ENCODE measurements at regions not wholly inside any gene's neighbourhood (a gene's known extent, or its start where the extent isn't known, plus 50 kb on each side); places are given as distances from the start of the nearest gene placed in this dataset.

DNA sequence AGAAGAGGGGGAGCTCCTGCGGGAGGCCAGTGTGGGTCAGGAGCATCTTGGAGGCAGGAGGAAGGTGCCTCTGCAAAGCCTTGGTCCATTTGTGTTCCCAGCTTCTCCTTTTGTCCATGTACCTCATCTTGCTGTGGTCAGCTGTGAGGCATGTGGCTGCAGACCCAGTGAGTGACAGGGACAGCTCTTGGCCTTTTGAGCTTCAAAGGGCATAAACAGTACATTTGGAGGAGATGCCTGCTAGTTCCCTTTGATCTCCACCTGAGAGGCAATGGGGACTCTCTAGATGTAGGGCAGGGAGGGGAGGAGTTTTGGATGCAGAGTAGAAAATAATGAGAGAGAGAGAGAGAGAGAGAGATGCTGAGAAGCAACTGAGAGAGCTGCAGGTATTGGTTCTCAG lies 270.0 kb downstream of the TLE3 start:
- DNase-seq (ENCODE audit: low read depth in 2 of 3, low spot score in 2 of 3) = no peak

DNA sequence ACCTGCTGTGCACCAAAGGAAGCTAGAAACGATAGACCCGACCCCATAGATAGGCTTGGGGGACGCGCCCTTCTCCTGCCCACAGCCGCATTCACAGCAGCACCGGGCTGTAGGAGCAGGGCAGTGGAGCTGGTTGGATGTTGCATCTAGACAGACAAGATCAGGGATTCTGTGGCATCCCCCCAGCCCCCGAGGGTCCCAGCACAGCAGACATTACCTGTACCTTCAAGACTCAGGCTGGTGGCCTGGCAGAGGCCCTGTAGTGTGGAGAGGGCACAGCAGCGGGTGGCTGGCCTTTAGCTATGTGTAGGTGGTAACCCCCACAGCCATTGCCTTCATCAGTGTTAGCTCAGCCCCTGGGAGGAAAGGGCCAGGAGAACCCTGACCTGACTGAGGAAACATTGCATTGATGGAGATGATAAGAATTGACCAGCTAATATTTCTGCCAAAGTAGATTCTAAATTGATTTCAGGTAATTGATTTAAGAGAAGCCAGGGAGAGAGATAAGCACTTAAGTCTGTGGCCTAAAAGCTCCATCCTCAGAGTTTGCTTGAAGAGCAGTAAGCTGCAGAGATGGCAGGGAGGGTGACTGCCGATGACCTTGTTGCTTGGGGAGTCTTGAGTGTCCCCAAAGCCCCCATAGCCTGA lies 269.4 kb downstream of the TLE3 start:
- DNase-seq (ENCODE audit: low read depth in 2 of 3, low spot score in 2 of 3) = no peak

DNA sequence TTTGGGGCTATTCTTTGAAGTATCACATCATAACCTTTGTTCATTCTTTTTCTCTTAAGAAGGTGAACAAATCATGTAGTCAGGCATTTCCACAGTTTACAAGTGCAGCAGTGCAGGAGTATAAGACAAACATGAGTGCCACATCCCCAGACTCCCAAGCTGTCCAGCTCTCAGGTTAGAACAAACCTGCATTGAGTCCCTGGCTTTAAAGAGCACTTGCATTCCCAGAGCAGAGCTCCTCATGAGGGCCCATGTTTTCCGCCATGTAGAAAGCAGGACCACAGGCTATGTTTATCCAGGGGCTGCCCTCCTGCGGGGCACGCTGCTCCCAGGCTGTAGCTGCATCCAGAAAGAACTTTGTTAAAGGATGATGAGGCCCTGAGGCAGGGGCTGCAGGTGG lies 267.7 kb downstream of the TLE3 start:
- no peak for DNase-seq (ENCODE audit: low read depth in 2 of 3, low spot score in 2 of 3)

DNA sequence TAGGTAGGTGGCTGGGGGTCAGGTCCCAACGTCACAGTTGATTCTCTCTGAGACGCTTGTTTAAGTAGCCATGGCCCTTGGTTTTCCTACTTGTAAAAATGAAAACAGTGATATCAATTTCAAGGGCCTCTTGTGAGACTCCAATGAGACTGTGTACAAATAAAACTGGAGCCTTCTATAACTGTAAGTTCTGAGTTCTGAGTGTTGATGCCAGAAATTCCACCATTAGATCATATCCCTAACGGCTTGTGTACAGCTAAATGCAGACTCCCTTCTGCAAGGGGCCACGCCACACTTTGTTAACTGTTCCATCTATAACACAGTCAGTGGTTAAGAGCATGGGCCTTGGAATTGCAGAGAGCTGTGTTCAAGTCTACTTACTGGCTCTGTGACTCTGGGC lies 267.3 kb downstream of the TLE3 start:
- no peak for DNase-seq (ENCODE audit: low read depth in 2 of 3, low spot score in 2 of 3)

DNA sequence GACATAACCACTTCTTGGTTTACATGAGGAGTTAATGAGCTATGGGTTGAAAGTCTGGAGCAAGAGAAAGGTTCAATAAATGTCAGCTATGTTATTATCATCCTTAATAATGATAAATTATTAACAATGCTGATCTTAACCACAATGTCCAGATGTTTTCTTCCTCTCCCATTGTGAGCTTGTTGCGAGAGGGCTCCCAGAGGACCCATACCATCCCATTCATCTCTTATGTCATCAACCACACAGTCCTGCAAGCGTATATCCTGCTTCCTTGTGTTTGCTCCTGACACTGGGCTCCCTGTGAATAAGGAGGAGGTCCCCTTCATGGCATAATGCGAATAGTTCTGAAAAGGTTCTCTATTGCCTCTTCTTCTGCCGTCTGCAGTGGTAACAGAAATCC lies 266.8 kb downstream of the TLE3 start:
- no peak for DNase-seq (ENCODE audit: low read depth in 2 of 3, low spot score in 2 of 3)

DNA sequence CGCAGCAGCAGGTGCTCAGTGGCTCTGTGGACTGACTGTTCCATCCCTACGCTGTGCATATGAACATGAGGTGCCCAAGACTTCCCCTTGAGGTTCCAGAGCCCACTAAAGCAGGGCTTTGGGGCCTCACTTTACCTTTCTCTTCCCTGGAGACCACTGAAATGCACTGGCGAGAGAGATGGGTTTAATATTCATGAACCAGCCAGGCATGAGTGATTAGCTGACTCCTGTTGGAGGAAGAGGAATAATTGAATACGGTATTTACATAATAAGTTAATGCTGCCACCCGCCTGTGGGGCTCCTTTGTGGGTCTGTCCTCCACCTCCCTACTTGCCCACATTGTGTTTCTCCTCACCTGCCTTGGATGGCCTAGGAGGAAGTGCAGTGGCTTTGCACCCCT lies 263.4 kb downstream of the TLE3 start:
- DNase-seq (ENCODE audit: low read depth in 2 of 3, low spot score in 2 of 3) = no peak

DNA sequence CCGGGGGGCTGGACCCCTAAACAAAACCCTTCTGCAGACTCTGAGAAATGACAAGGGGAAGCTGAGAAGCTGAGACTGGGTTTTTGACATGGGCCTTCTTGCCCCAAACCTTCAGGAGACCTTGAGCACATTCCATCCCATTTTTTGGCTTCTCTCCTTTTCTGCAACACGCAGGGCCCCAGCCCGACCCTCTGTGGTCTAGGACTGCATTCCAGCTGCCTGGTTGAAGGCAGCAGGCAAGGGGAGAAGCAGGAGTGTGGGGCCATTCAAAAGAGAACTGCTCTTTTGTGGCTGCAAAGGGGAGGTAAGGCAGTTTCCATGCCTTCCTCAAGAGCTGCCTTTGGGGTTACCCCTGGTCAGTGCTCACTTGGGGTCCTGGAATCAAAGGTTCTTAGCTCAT lies 263.0 kb downstream of the TLE3 start:
- no peak for DNase-seq (ENCODE audit: low read depth in 2 of 3, low spot score in 2 of 3)

DNA sequence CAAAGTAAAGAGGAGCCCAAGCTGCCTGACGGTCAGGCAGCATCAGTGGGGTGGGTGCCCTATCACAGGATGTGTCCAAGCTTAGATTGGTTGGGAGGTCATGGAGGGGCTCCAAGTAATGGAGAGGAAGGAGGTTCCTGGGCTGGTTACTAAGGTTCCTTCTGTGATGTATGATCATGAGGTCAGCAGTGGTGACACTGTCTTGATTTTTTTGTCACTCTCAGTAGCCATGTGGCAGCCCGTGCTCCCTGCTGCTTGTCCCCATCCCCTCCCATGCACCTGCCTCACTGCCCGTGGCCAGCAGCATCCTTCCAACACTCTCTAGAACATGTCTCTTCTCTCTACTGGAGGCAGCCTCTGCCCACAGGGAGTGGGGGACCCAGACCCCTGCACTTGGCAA lies 261.7 kb downstream of the TLE3 start:
- no peak for DNase-seq (ENCODE audit: low read depth in 2 of 3, low spot score in 2 of 3)

DNA sequence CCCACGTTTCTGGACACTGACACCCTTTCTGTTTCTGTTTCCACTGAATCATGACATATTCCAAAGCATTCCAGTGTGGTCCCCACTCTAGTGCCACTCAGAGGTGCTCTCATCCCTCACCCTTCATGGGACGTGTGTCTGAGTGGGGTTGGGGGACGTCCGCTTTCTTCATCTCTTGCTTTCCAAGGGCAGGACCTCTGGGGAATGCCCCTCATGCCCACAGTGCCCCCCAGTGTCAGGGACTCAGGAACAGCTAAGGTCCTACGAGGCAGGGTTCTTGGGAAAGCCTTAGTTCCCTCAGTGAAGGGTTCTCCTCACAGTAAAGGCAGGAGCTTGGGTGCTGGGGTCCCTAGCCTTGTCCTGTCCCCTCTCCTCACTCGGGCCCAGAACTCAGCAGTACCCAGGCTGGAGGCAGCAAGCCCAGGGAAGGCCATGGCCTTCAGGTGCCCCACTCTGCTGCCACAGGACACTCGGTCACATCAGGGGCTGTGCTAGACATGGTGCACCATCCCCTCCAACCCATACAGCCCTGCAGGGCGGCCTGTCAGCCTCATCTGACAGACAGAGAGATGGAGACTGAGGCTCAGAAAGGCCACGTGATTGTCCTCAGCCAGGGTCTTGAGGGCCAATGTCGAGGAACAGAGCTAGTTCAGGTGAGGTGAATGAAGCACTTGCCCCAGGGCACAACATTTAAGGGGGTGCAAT lies 261.0 kb downstream of the TLE3 start:
- no peak for DNase-seq (ENCODE audit: low read depth in 2 of 3, low spot score in 2 of 3)

DNA sequence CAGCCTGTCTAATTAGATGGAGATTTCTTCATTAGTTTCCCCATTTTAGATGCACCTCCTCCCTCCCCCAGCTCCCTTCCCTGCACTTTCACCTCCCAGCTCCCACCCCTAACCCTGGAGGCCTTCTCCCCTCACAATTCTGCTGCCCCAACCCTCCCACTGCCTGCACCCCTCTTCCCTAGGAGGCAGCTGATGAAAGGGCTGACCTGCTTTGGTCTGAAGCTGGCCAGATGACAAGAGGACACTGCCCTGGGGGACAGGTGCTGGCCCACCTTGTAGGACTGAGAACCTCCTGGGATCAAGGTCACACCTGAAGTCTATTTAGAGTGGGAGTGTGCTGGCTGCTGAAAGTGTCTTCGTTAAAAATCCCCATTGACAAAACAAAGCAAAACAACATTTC lies 259.4 kb downstream of the TLE3 start:
- no peak for DNase-seq (ENCODE audit: low read depth in 2 of 3, low spot score in 2 of 3)

DNA sequence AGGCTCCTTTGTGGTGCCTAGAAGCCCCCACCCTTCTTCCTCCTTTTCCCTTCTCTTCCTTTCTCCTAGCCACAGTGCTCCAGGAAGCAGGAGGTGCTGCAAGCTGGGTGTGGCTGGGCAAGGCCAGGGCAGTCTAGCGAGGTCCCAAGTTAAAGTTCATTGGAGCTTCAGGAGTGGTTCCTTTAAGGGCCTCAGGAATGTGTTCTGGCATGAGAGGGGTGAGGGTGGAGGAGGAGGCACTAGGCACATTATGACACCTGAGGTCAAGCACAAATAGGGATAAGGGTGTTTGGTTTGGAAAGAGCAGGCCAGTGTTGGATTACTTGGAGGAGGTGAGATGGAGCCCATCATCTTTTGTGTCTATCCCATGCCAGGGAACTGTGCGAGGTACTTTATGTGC lies 258.7 kb downstream of the TLE3 start:
- no peak for DNase-seq (ENCODE audit: low read depth in 2 of 3, low spot score in 2 of 3)

DNA sequence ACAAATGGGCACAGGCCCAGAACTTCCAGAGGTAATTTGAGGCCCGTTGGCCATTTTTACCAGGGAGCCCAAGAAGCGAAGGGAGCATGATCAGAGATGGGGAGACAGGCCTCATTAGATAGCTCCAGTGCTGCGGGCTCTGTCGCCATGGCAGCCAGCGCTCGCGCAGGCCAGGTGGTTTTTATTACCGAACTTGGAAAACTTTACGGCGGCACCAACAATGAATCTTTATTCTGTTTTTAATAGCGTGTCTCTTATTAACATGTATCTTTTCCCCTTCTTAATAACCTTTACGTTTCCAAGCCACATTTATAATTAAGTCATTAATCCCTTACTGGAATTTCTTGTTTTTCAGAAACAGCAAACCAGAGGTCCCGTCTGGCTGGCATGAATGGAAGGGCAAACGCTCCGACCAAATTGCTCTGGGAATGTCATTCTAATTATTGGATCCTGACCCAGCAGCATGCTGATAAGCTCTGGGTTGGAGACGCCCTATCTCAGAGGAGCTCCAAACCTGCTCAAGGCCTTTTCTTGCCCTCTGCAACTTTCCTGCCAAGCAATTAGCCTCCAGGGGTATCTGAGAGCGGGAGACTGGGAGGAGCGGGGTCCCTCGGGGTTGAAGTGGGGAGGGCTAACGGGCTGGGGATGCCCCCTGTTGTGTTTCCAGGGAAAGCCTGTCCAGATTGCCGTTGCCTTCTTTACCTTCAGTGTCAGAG lies 256.4 kb downstream of the TLE3 start:
- DNase-seq (ENCODE audit: low read depth in 2 of 3, low spot score in 2 of 3) = no peak

DNA sequence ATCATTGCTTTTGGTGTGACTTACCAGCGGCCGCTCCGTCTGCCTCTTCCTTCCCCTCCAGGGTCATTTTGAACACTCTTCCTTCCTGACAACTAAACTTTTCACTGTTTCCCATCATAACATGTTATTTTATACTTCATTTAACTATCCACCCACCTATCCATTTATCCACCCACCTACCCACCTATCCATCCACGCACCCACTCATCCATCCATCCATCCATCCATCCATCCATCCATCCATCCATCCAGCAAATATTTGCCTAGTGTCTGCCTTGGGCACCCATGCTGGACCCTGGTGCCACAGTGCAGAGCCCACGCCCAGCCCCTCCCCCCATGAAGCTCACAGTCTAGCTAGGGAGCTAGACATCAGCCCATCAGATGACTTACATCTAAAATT lies 254.9 kb downstream of the TLE3 start:
- no peak for DNase-seq (ENCODE audit: low read depth in 2 of 3, low spot score in 2 of 3)

DNA sequence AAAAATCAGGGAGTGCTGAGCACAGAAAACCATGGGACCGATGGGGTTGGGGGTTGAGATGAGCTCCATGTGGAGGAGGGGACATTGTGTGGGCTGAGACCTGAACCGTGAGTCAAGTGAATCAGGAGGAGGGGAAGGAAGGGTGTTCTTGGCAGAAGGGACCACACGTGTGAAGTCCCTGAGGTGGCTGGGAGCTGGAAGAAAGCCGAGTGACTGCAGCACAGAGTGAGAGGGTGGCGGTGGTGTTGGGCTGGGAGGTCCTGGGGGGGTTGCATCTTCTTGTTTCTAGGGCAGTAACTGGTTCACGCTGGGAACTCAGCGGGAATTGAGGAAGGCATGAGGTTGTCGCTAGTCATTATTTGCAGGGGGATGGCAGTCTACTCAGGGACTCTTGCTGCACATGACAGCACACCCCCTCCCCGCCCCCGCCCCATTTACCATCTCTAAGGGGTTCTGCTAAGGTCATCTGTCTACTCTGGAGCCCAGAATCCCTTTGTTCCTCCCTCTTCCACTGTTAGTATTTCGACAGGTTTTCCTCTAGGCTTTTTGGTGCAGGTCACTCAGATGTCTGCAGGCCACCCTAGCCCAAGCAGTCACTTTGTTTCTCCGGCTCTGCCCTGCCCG lies 254.3 kb downstream of the TLE3 start:
- no peak for DNase-seq (ENCODE audit: low read depth in 2 of 3, low spot score in 2 of 3)

DNA sequence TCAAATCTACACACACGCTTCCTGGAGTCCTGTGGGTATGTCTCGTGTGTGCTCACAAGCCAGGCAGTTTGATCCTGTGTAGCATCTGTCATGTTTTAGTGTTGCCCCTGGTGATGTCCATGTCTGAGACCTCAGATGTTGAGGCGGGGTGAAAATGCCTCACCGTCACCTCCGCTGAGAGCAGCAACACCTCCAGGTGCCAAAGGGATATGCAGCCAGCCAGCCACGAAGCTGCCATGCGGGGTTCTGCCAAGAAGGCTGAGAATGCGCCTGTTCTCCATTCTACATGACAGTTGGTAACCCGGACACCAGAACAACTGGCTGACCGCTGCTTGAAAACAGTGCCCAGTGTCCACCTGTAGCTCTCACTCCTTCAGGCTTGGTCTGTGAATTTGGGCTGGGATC lies 253.8 kb downstream of the TLE3 start:
- no peak for DNase-seq (ENCODE audit: low read depth in 2 of 3, low spot score in 2 of 3)

DNA sequence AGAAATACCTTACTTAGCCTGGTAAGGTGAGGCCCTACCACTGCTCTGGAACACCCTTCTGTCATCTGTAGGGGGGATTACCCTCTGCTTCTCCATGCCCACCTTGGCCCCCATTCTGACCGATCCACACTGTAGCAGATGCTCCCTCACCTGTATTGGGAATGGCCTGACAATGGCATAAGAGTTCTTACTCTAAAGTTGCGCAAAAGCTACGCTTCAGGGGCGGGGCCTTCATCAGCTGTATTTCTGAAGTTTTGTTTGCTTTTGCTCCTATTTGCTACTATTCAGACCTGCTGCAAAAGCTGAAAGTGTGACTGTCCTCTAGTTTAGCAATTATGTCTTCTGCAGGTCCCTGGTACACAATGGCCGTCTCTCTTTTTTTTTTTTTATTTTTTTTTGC lies 252.6 kb downstream of the TLE3 start:
- no peak for DNase-seq (ENCODE audit: low read depth in 2 of 3, low spot score in 2 of 3)

DNA sequence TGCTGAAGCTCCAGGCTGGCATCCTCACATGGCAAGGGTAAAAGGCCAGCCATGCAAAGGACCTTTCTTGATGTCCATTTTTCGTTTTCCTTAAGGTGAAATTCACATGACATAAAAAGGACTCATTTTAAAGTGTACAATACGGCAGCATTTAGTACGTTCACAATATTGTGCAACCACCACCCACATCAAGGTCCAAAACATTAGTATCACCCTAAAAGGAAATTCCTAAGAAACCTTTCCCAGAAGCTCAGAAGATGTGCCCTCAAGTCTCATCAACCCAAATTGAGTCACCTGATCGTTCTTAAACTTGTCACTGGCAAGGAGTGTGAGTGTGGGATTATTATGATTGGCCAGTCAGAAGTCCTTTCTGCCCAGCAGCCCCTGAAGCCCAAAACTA lies 250.1 kb downstream of the TLE3 start:
- no peak for DNase-seq (ENCODE audit: low read depth in 2 of 3, low spot score in 2 of 3)

DNA sequence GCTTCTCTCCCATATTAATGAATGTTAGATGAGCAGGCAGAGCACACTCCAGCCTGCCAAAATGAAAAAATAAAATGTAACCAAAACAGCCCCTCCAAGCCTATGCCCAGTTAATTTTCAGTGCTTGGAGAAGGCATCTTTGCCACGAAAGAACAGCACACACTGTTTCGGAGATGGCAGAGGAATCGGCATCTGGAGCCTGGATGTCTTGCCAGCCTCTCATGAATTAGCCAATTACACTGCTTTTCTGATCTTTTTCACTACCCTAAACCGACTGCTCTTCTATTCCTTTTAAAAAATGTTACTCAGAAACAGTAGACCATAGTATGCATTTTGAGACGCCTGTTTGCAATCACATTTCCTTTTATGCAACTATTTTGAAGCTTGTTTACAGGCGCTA lies 249.6 kb downstream of the TLE3 start:
- DNase-seq (ENCODE audit: low read depth in 2 of 3, low spot score in 2 of 3) = no peak

DNA sequence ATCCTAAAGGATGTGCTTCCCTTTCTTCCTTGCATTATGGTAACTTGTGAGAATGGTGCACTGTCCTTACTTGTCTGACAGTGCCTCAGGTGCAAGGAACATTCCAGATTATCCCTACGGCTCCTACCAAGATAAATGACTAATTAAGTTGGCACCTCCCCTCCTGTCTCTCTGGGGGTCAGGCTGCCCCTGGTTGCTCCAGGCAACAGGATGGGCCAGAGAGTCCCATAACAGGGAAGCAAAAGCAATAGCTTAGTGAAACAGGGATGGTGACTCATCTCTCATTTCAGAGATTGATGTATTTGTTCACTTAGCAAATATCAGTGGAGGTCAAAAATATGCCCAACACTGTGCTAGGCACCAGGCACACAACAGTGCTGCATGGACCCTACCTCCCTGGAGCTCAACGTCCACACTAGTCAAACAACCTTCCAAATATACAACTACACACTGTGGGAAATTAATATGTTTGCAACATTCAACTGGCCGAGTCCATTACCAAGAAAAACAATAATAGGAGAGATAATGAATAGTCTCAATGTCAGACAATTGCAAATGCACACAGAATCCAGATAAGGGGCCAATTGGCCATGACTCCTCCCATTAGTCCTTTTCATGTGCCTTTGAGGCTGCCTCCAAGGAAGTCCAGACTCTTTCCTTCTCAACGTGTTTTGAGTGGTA lies 249.0 kb downstream of the TLE3 start:
- DNase-seq (ENCODE audit: low read depth in 2 of 3, low spot score in 2 of 3) = no peak

DNA sequence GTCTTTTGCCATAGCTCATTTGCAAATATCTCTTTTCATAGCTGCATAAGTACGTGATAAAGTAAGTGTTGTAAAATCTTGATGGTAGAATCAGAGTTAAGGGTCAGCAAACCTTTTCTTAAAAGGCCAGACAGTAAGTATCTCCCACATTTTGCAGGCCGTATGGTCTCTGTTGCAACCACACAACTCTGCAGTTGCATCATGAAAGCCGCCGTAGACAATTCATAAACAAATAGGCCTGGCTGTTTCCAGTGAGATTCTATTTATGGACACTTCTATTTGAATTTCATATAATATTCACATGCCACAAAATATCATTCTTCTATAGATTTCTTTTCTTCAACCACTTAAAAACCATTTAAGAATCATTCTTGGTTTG lies 248.5 kb downstream of the TLE3 start:
- no peak for DNase-seq (ENCODE audit: low read depth in 2 of 3, low spot score in 2 of 3)

DNA sequence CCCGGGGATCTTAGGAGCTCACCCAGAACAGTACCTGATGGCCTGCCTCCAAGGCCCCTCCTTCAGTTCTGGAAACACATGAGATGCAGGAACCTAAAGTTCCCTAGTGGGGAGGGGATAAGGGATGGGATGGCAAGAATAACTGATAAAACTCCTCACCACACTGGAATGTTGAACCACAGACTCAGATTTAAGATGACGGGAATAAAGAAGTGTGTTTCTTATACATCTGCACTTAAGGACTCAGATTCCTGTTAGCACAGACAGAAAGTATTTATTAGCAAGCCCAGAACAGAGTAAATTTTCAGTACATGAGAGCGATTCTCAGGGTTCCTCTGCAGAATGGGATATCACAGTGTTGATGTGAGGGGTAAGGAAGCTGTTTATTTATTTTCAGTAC lies 245.2 kb downstream of the TLE3 start:
- no peak for DNase-seq (ENCODE audit: low read depth in 2 of 3, low spot score in 2 of 3)
